ENCODE measurements at regions not wholly inside any gene's neighbourhood (a gene's known extent, or its start where the extent isn't known, plus 50 kb on each side); places are given as distances from the start of the nearest gene placed in this dataset.

GRCh38 chr16:48919791-48920190 lies 309.8 kb upstream of the N4BP1 start:
- no peak for DNase-seq
- H3K27ac ChIP-seq, result no peak overlapping the region
- H3K4me1 ChIP-seq, result no peaks in the 10 kb centered on the region
- H3K36me3 ChIP-seq, result no peaks in the 10 kb centered on the region
- intact Hi-C loops (cut with DNase I), result no loop called here
- H3K9me3 ChIP-seq, result no peaks in the 10 kb centered on the region
- H3K27me3 ChIP-seq, result no peaks in the 10 kb centered on the region
- H3K4me3 ChIP-seq, result no peak overlapping the region
- no peak for TF ChIP-seq POLR2A (IDR thresholded peaks at IDR 0.05)
- TF ChIP-seq, protein P1, sequence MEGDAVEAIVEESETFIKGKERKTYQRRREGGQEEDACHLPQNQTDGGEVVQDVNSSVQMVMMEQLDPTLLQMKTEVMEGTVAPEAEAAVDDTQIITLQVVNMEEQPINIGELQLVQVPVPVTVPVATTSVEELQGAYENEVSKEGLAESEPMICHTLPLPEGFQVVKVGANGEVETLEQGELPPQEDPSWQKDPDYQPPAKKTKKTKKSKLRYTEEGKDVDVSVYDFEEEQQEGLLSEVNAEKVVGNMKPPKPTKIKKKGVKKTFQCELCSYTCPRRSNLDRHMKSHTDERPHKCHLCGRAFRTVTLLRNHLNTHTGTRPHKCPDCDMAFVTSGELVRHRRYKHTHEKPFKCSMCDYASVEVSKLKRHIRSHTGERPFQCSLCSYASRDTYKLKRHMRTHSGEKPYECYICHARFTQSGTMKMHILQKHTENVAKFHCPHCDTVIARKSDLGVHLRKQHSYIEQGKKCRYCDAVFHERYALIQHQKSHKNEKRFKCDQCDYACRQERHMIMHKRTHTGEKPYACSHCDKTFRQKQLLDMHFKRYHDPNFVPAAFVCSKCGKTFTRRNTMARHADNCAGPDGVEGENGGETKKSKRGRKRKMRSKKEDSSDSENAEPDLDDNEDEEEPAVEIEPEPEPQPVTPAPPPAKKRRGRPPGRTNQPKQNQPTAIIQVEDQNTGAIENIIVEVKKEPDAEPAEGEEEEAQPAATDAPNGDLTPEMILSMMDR (IDR thresholded peaks at IDR 0.05), result no peak
- 73 to 88% methylated on average over 6 of the region's 6 CpGs for WGBS, 2 donors

DNA sequence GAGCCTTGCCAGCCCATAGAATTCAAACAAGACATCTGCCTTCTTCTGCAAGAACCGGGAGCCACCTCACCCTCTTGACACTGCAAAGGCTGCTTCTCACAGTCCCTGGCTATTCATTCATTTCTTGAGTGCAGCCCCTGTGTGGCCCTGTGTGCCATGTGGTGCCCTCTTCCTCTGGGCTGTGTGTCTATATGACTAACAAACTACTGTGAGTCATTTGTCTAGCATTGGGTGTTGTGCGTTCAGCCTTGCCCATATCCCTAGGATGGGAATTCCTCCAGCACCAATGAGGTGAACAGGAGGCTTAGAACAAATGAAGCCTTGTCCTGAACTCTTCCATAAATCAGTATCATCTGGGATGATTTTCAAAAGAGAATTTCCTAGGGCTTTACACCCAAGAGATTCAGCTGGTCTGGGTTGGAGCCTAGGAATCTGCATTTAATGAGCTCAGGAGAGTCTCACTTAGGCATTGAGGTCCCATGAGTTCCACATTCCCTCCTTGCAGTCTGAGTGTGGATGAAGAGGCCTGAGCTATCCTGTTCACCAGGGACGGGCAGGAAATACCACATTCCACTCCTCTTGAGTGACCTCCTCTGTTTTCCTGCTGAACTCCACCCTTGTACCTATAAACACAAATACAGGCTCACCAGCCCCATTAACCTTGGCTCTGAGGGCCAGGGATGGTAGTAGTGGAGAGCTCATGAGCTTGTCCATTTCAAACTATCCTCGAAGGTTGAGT lies 308.7 kb upstream of the N4BP1 start:
- intact Hi-C loops (cut with DNase I), result no loop called here
- Histone ChIP-seq H3K36me3 (no peaks in the 10 kb centered on the region), H3K4me1 (no peaks in the 10 kb centered on the region), H3K27ac (no peak overlapping the region), H3K4me3 (no peak overlapping the region), H3K27me3 (no peaks in the 10 kb centered on the region), H3K9me3 (no peaks in the 10 kb centered on the region)
- no peak for TF ChIP-seq POLR2A (IDR thresholded peaks at IDR 0.05)
- TF ChIP-seq, protein P1 (IDR thresholded peaks at IDR 0.05), result no peak
- WGBS, 2 donors, result 57 to 63% methylated on average over 3 to 4 of the region's 4 CpGs
- no peak for DNase-seq

- no peaks in the 10 kb centered on the region for H3K27me3 ChIP-seq
- 17% methylated on average over 1 of the region's 1 CpG for WGBS, 2 donors
- no peaks in the 10 kb centered on the region for H3K4me1 ChIP-seq
- no peak overlapping the region for H3K27ac ChIP-seq
- intact Hi-C loops (cut with DNase I), result no loop called here
- no peak for DNase-seq
- TF ChIP-seq, protein P1 (IDR thresholded peaks at IDR 0.05), result no peak
- TF ChIP-seq POLR2A (IDR thresholded peaks at IDR 0.05), result no peak
- no peak overlapping the region for H3K4me3 ChIP-seq
- no peaks in the 10 kb centered on the region for H3K36me3 ChIP-seq
- H3K9me3 ChIP-seq, result no peaks in the 10 kb centered on the region
Observed at GRCh38 chr16:48916566-48916965, 306.6 kb upstream of the N4BP1 start.

- no peaks in the 10 kb centered on the region for H3K27me3 ChIP-seq
- no peak for DNase-seq
- no peak overlapping the region for H3K4me3 ChIP-seq
- WGBS, 2 donors, result 59 to 71% methylated on average over 2 to 3 of the region's 3 CpGs
- intact Hi-C loops (cut with DNase I), result no loop called here
- TF ChIP-seq, protein P1 (IDR thresholded peaks at IDR 0.05), result no peak
- no peak for TF ChIP-seq POLR2A (IDR thresholded peaks at IDR 0.05)
- H3K9me3 ChIP-seq, result no peaks in the 10 kb centered on the region
- H3K4me1 ChIP-seq, result no peaks in the 10 kb centered on the region
- no peak overlapping the region for H3K27ac ChIP-seq
- H3K36me3 ChIP-seq, result no peaks in the 10 kb centered on the region
Observed at GRCh38 chr16:48914070-48914469, 304.1 kb upstream of the N4BP1 start.

DNA sequence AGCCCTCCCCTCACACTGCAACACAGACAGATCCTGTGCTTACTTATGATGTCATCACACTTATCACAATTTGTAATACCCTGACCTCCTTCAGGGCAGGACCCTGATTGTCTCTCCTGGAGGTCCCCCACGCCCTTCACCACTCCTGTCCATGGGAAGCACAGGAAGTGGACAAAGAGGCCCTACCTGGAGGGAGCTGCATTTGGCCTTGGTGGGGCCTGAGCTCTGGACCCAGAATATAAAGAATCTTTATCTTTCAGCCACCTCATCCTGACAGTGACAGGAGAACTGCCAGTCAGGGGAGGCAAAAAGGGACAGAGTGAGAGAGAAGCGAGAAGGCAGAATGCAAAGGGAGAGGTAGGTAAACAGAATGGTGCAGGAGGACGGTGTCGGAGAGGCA lies 303.4 kb upstream of the N4BP1 start:
- no peaks in the 10 kb centered on the region for H3K4me1 ChIP-seq
- intact Hi-C loops (cut with DNase I), result no loop called here
- TF ChIP-seq, protein P1 (IDR thresholded peaks at IDR 0.05), result no peak
- TF ChIP-seq POLR2A (IDR thresholded peaks at IDR 0.05), result no peak
- no peaks in the 10 kb centered on the region for H3K36me3 ChIP-seq
- no peaks in the 10 kb centered on the region for H3K9me3 ChIP-seq
- H3K4me3 ChIP-seq, result no peak overlapping the region
- no peaks in the 10 kb centered on the region for H3K27me3 ChIP-seq
- DNase-seq, result no peak
- 45 to 46% methylated on average over 4 of the region's 4 CpGs for WGBS, 2 donors
- no peak overlapping the region for H3K27ac ChIP-seq

All from esophagus squamous epithelium (tissue), 5 donors.